Cardiac fibroblast (primary cell): ENCODE measurements at regions not wholly inside any gene's neighbourhood (a gene's known extent, or its start where the extent isn't known, plus 50 kb on each side); places are given as distances from the start of the nearest gene placed in this dataset.

Source experiments
- DNase-seq, 2 donors: peaks; one replicate each; pipeline versions ENCODE4 v3.0.0 to v3.0.0-alpha.2; 2010; ENCODE audit warnings: low read depth in 2 of 2
- H3K4me3 ChIP-seq, 2 donors: replicated peaks in 1 of 2; 1 replicate in 1 of 2; 2 replicates in 1 of 2; pipeline ENCODE4 v1.5.1; 2011; ENCODE audit warnings: low read depth in 2 of 2, low read length in 2 of 2, mild to moderate bottlenecking in 2 of 2, moderate library complexity in 1 of 2
- CTCF ChIP-seq: IDR thresholded peaks from one replicate; pipeline ENCODE4 v1.5.1; 2011; ENCODE audit warnings: low read depth, mild to moderate bottlenecking, low read length, inconsistent platforms

GRCh38 chrX:19181345-19181744, 59.1 kb upstream of the ADGRG2 start:
- no peak for TF ChIP-seq CTCF
- no peak overlapping the region for H3K4me3 ChIP-seq
- no peak for DNase-seq

- no peak for DNase-seq
- no peak overlapping the region for H3K4me3 ChIP-seq
- TF ChIP-seq CTCF: no peak
Observed at GRCh38 chrX:19182785-19183184, 60.5 kb upstream of the ADGRG2 start.

DNA sequence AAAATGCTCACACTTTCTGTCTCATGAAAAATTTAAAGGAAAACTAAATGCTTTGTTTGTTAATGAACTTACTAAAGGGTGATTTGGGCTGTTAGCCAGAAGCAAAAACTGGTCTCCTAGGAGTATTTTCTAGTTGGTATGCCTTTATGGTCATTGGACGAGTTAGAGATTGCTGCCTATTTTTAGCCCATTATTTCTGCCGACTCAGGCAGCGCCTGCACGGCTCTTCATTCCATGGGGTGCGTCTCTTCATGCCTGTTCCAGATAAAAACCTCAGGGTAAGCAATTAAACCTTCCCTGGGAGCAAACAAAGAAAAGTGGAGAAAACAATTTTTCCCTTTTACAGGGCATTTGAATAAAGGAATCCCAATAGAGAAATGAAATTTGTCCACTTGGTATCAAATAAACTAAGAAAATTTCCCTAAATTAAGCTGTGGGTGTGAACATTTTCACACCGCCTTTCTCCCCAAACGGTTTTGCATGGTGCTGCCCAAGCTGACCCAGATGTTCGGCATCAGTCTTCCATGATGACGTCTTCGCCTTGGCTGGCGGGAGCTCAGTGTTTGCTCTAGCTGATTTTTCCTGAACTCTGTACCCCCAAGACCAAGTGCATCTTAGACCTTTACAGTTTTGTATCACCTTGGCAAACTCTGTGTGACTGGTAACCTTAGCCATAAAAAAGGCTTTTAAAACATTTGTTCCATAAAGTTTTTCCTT, 61.7 kb upstream of the ADGRG2 start:
- no peak for TF ChIP-seq CTCF
- DNase-seq: peak in 1 of 2 donors; percentile 3
- no peak overlapping the region for H3K4me3 ChIP-seq

DNA sequence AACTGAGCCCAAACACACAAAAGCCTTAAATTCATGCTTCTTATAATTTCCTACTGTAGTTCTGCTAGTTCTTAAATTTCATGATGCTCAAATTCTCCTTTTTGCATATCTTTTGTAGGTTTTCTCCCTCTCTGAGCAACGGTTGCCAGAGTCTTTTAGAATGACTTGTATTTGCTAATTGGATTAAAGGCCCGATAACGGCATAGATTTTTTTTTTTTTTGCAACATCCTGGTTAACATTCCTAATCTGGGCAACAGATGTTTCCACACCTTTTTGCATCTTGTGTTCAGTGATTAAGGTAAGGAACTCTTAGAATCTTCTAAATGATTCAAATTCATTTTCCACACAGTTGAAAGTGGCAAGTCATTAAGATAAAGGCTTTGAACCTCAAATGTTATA, 66.3 kb upstream of the ADGRG2 start:
- DNase-seq: no peak
- H3K4me3 ChIP-seq: no peak overlapping the region
- no peak for TF ChIP-seq CTCF

DNA sequence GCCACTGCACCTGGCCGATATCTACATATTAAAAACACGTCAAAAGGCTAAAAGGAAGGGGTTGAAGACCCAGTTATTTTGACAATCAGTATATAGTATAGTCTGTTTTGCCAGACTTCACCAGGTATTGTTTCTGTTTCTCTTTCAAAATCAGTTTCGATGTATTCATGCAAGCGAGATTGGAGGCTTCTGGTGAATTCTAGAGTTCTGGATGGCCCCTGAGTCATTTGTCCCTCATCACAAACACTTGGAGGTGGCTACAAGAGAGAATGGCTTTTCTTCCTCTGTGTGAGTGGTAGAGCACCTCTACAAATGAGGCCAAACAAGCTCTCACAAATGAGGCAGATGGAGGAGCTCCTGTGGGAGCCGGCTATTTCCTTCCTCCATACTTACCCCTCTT, 68.6 kb upstream of the ADGRG2 start:
- no peak for TF ChIP-seq CTCF
- no peak overlapping the region for H3K4me3 ChIP-seq
- DNase-seq: no peak

DNA sequence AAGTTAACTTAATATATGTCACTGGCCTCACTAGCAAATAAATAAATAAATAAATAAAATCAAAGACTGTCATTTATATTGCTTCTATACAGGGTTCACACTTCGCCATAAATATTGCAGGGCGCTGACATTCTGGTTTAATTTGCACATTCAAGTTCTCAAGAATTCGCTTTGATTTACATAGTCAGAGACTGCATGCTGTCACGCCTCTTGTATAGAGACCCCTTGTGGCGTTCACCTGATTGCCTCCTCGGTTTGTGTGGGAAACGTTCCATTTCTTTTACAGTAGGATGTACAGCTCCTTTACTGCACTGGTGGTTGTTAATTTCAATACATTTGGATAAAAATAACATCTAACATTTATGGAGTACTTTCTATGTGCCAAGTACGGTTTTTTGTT, 71.3 kb upstream of the ADGRG2 start:
- H3K4me3 ChIP-seq: no peak overlapping the region
- TF ChIP-seq CTCF: no peak

More for the DNA sequence above, 71.3 kb upstream of the ADGRG2 start:
- DNase-seq: no peak
